Activated CD8-positive, alpha-beta T cell treated with anti-CD3 and anti-CD28 coated beads for 36 hours (primary cell): ENCODE measurements at regions not wholly inside any gene's neighbourhood (a gene's known extent, or its start where the extent isn't known, plus 50 kb on each side); places are given as distances from the start of the nearest gene placed in this dataset.
"Not testable (repeated sequence)": the region's sequence is repeated elsewhere in the genome, so short reads cannot be mapped to it uniquely, and the experiment has no call there.

Experiments used
- ATAC-seq: fragments of 200-7000 bp; cut with Tn5 transposase; one replicate; pipeline ENCODE4 v1.10.0; 2021; ENCODE audit warnings: mild to moderate bottlenecking, moderate library complexity
- CTCF ChIA-PET: fragments of 350-600 bp; sonication (Branson Sonifier 250); formaldehyde crosslinking; loops from one replicate; lab custom pipeline; 2021; ENCODE audit warnings: antibody characterized with exemption; lab: Charles Lee
- POLR2A ChIA-PET: fragments of 350-600 bp; sonication (Branson Sonifier 250); formaldehyde crosslinking; loops from one replicate; lab custom pipeline; 2021; ENCODE audit warnings: antibody characterized with exemption; lab: Charles Lee
- DNase-seq: peaks from one replicate; pipeline ENCODE4 v3.0.0-alpha.2; 2020
- H3K27ac Mint-ChIP-seq: one replicate; pipeline ENCODE4 v1.8.0; 2021; ENCODE audit warnings: mild to moderate bottlenecking, mixed read lengths
- H3K27me3 Mint-ChIP-seq: one replicate; pipeline ENCODE4 v1.8.0; 2021; ENCODE audit warnings: mixed read lengths
- H3K36me3 Mint-ChIP-seq: one replicate; pipeline ENCODE4 v1.8.0; 2021; ENCODE audit warnings: low read depth, mixed read lengths
- H3K4me1 Mint-ChIP-seq: one replicate; pipeline ENCODE4 v1.8.0; 2021; ENCODE audit warnings: low read depth, mixed read lengths
- H3K4me3 Mint-ChIP-seq: one replicate; pipeline ENCODE4 v1.8.0; 2021; ENCODE audit warnings: mild to moderate bottlenecking, moderate library complexity, mixed read lengths
- H3K9me3 Mint-ChIP-seq: one replicate; pipeline ENCODE4 v1.8.0; 2021; ENCODE audit warnings: mixed read lengths
- CTCF ChIP-seq: fragments of 200-600 bp; IDR thresholded peaks from one replicate; pipeline ENCODE4 v1.8.0; 2022; ENCODE audit warnings: antibody characterized with exemption, mild to moderate bottlenecking
- intact Hi-C: fragments of 100-400 bp; cut with micrococcal nuclease; formaldehyde crosslinking; loops from one replicate; pipeline ENCODE4 v1.10.0; 2022

GRCh38 chr7:67301667-67302066, 305.0 kb downstream of the TYW1 start:
- H3K27me3 Mint-ChIP-seq = no peaks in the 10 kb centered on the region
- H3K36me3 Mint-ChIP-seq = peaks cover 9% of the 10 kb centered on the region
- H3K27ac Mint-ChIP-seq = peak overlapping the region; percentile 95
- intact Hi-C loops = no loop called here
- DNase-seq (no peak), ATAC-seq (no peak)
- H3K9me3 Mint-ChIP-seq = no peaks in the 10 kb centered on the region
- POLR2A ChIA-PET = interaction anchor here (0.8 to 1.2 kb wide), 2 partner anchors 12 to 70 kb away, joined by 3 to 4 read pairs; no protein-coding TSS in a partner anchor
- CTCF ChIA-PET = interaction anchor here (2.2 kb wide), 1 partner anchor 261 kb away, joined by 9 read pairs; no protein-coding TSS in a partner anchor
- no peak for TF ChIP-seq CTCF
- H3K4me1 Mint-ChIP-seq = peaks cover 21% of the 10 kb centered on the region
- H3K4me3 Mint-ChIP-seq = peak overlapping the region; percentile 87

GRCh38 chr7:67302113-67303039, 305.7 kb downstream of the TYW1 start:
- Mint-ChIP-seq H3K4me3 (peak overlapping the region; percentile 87), H3K9me3 (no peaks in the 10 kb centered on the region), H3K27ac (peak overlapping the region; percentile 95), H3K27me3 (no peaks in the 10 kb centered on the region), H3K4me1 (peaks cover 21% of the 10 kb centered on the region), H3K36me3 (peaks cover 11% of the 10 kb centered on the region)
- ChIA-PET CTCF (interaction anchor here (2.2 kb wide), 1 partner anchor 262 kb away, joined by 9 read pairs; no protein-coding TSS in a partner anchor), POLR2A (interaction anchor here (0.7 to 1.4 kb wide), 3 partner anchors 12 to 294 kb away, joined by 3 to 6 read pairs (median 3); no protein-coding TSS in a partner anchor)
- TF ChIP-seq CTCF = no peak
- intact Hi-C loops = no loop called here
- DNase-seq = peak; percentile 100
- ATAC-seq = peak; percentile 88

- Mint-ChIP-seq H3K4me3 (peak overlapping the region; percentile 31), H3K36me3 (peaks cover 26% of the 10 kb centered on the region), H3K4me1 (peaks cover 26% of the 10 kb centered on the region)
- DNase-seq, POLR2A ChIA-PET, H3K9me3 Mint-ChIP-seq, CTCF ChIA-PET, H3K27ac Mint-ChIP-seq, intact Hi-C loops, ATAC-seq, H3K27me3 Mint-ChIP-seq: not testable (repeated sequence)
Observed at GRCh38 chr7:67304846-67305245, 308.2 kb downstream of the TYW1 start.

GRCh38 chr7:67306331-67306730, 309.7 kb downstream of the TYW1 start:
- peaks cover 27% of the 10 kb centered on the region for H3K36me3 Mint-ChIP-seq
- H3K27ac Mint-ChIP-seq = no peak overlapping the region
- no peaks in the 10 kb centered on the region for H3K27me3 Mint-ChIP-seq
- no peak for ATAC-seq
- no peak for TF ChIP-seq CTCF
- ChIA-PET POLR2A (no interaction called here), CTCF (no interaction called here)
- H3K4me1 Mint-ChIP-seq = peaks cover 18% of the 10 kb centered on the region
- intact Hi-C loops = no loop called here
- no peak for DNase-seq
- H3K4me3 Mint-ChIP-seq = no peak overlapping the region
- no peaks in the 10 kb centered on the region for H3K9me3 Mint-ChIP-seq

GRCh38 chr7:67309764-67310549, 313.3 kb downstream of the TYW1 start:
- ChIA-PET CTCF (no interaction called here), POLR2A (no interaction called here)
- no peaks in the 10 kb centered on the region for H3K9me3 Mint-ChIP-seq
- intact Hi-C loops = no loop called here
- peaks cover 41% of the 10 kb centered on the region for H3K36me3 Mint-ChIP-seq
- DNase-seq (no peak), ATAC-seq (no peak)
- H3K27ac Mint-ChIP-seq = no peak overlapping the region
- H3K4me3 Mint-ChIP-seq = no peak overlapping the region
- H3K27me3 Mint-ChIP-seq = no peaks in the 10 kb centered on the region
- H3K4me1 Mint-ChIP-seq = peaks cover 9% of the 10 kb centered on the region
- no peak for TF ChIP-seq CTCF
